ENCODE measurements at regions not wholly inside any gene's neighbourhood (a gene's known extent, or its start where the extent isn't known, plus 50 kb on each side); places are given as distances from the start of the nearest gene placed in this dataset.
"Not testable (repeated sequence)": the region's sequence is repeated elsewhere in the genome, so short reads cannot be mapped to it uniquely, and the experiment has no call there.

DNA sequence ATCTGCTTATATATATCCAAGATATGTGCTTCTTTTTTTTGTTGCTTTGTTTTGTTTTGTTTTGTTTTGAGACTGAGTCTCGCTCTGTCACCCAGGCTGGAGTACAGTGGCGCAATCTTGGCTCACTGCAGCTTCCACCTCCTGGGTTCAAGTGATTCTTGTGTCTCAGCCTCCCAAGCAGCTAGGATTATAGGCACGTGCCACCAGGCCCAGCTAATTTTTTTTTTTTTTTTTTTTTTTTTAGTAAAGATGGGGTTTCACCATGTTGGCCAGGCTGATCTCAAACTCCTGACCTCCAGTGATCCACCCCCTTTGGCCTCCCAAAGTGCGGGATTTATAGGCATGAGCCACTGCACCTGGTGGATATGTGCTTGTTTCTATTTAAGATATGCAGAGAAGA is 314.6 kb upstream of the G2E3 start:
- TF ChIP-seq CTCF (IDR thresholded peaks at IDR 0.05; ENCODE audit: insufficient read depth, low read length); POLR2AphosphoS5 (IDR thresholded peaks at IDR 0.05; ENCODE audit: low read depth); REST (IDR thresholded peaks at IDR 0.05; ENCODE audit: insufficient replicate concordance, low read depth): not testable (repeated sequence)

All from HL-60 (cell line).